Ishikawa (cell line): ENCODE measurements at regions not wholly inside any gene's neighbourhood (a gene's known extent, or its start where the extent isn't known, plus 50 kb on each side); places are given as distances from the start of the nearest gene placed in this dataset.

ENCODE experiments used
- CEBPB ChIP-seq: IDR thresholded peaks from 2 replicates; pipeline ENCODE4 v1.6.1; 2012
- CREB1 ChIP-seq: IDR thresholded peaks from 2 replicates; pipeline ENCODE4 v1.6.1; 2012; ENCODE audit warnings: low read depth
- EGR1 ChIP-seq: IDR thresholded peaks from 2 replicates; pipeline ENCODE4 v1.6.1; 2012
- EP300 ChIP-seq: IDR thresholded peaks from 2 replicates; pipeline ENCODE4 v1.6.1; 2012; ENCODE audit warnings: borderline replicate concordance
- FOXM1 ChIP-seq: IDR thresholded peaks from 2 replicates; pipeline ENCODE4 v1.6.1; 2012; ENCODE audit warnings: low read depth, borderline replicate concordance
- MAX ChIP-seq: IDR thresholded peaks from 2 replicates; pipeline ENCODE4 v1.6.1; 2012
- NFIC ChIP-seq: IDR thresholded peaks from 2 replicates; pipeline ENCODE4 v1.6.1; 2012
- RAD21 ChIP-seq: IDR thresholded peaks from 2 replicates; pipeline ENCODE4 v1.6.1; 2012; ENCODE audit warnings: low read depth
- REST ChIP-seq: IDR thresholded peaks from 2 replicates; pipeline ENCODE4 v1.6.1; 2012; ENCODE audit warnings: low read depth, mild to moderate bottlenecking
- TAF1 ChIP-seq: IDR thresholded peaks from 2 replicates; pipeline ENCODE4 v1.6.1; 2012; ENCODE audit warnings: low read depth, mild to moderate bottlenecking
- TCF12 ChIP-seq: IDR thresholded peaks from 2 replicates; pipeline ENCODE4 v1.6.1; 2012; ENCODE audit warnings: low read depth
- TEAD4 ChIP-seq: IDR thresholded peaks from 2 replicates; pipeline ENCODE4 v1.6.1; 2012
- USF1 ChIP-seq: IDR thresholded peaks from 2 replicates; pipeline ENCODE4 v1.6.1; 2012
- YY1 ChIP-seq: IDR thresholded peaks from 2 replicates; pipeline ENCODE4 v1.6.1; 2012; ENCODE audit warnings: low read depth
- ZBTB7A ChIP-seq: IDR thresholded peaks from 2 replicates; pipeline ENCODE4 v1.6.1; 2012; ENCODE audit warnings: low read depth

- TF ChIP-seq EGR1 (no peak), NFIC (no peak), REST (no peak), TEAD4 (no peak), RAD21 (no peak), CREB1 (no peak), TAF1 (no peak)
Observed at GRCh38 chr6:139483079-139483478, 108.6 kb upstream of the CITED2 start.

- no peak for TF ChIP-seq EGR1
- TF ChIP-seq REST: no peak
- no peak for TF ChIP-seq YY1
- TF ChIP-seq TCF12: no peak
- no peak for TF ChIP-seq NFIC
- no peak for TF ChIP-seq TEAD4
Observed at GRCh38 chr6:139482287-139482686, 107.8 kb upstream of the CITED2 start.

- no peak for TF ChIP-seq RAD21
- no peak for TF ChIP-seq FOXM1
- no peak for TF ChIP-seq CEBPB
- TF ChIP-seq USF1: no peak
- TF ChIP-seq MAX: no peak
- no peak for TF ChIP-seq REST
- no peak for TF ChIP-seq TCF12
- TF ChIP-seq EP300: no peak
- TF ChIP-seq EGR1: no peak
- TF ChIP-seq YY1: no peak
- TF ChIP-seq CREB1: no peak
- no peak for TF ChIP-seq ZBTB7A
- TF ChIP-seq NFIC: no peak
- TF ChIP-seq TAF1: no peak
- TF ChIP-seq TEAD4: no peak
Observed at GRCh38 chr6:139480356-139481165, 106.1 kb upstream of the CITED2 start.

- no peak for TF ChIP-seq USF1
- no peak for TF ChIP-seq REST
- TF ChIP-seq CREB1: no peak
- no peak for TF ChIP-seq TEAD4
- TF ChIP-seq EP300: no peak
- TF ChIP-seq ZBTB7A: no peak
- no peak for TF ChIP-seq CEBPB
- no peak for TF ChIP-seq RAD21
- no peak for TF ChIP-seq YY1
- no peak for TF ChIP-seq TCF12
- TF ChIP-seq EGR1: no peak
- TF ChIP-seq MAX: no peak
- no peak for TF ChIP-seq NFIC
- no peak for TF ChIP-seq TAF1
- no peak for TF ChIP-seq FOXM1
Observed at GRCh38 chr6:139479433-139480222, 105.2 kb upstream of the CITED2 start.
